ENCODE measurements at regions not wholly inside any gene's neighbourhood (a gene's known extent, or its start where the extent isn't known, plus 50 kb on each side); places are given as distances from the start of the nearest gene placed in this dataset.
"Not testable (repeated sequence)": the region's sequence is repeated elsewhere in the genome, so short reads cannot be mapped to it uniquely, and the experiment has no call there.

DNA sequence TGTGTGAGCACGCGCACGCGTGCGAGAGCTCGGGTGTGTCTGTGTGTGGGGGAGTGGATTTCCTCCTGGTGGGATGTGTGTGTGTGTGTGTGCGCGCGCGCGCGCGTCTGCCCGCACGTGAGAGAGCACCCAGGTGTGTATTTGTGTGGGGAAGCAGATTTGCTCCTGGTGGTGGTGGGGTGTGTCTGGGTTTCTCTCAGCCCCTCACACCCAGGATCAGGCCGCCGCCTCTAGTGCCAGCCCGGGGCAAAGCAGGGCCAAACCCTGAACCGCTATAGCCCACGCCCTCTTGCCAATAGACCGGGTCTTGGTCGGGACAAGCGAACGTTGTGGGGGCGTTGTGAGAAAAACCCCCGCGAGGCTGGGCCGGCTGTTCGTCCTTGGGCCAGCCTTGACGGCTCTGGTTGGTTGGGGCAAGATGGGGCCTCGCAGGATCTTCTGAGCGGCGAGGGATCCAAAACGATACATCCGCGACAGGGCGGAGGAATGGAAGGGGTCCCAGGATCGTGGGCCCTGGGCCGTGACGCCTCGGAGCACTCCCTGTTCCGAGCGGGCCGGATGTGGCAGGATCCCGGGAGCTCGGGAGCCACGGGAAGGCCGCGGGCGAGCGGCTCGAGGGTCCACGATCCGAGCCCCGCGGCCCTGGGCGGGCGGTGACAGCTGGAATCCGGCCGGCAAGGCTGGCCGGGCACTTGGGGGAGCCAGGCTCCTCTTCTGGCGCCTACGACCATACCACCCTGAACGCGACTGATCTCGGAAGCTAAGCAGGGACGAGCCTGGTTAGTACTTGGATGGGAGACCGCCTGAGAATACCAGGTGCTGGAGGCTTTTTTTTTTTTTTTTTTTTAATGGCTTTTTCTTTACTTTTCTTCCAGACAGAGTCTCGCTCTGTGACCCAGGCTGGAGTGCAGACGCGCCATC lies 68.2 kb downstream of the RNF187 start:
- RAD21 ChIA-PET (ENCODE audit: low non-redundant PET in 1 of 2, low total read pairs in 2 of 2, uncharacterized antibody in 2 of 2, unreplicated experiment in 2 of 2) = no interaction called here
- intact Hi-C loops (cut with micrococcal nuclease) = no loop called here
- no TSS peak for BruUV-seq (replicated peaks)
- POLR2A ChIA-PET = no interaction called here
- TF ChIP-seq YY1 (IDR thresholded peaks at IDR 0.05; ENCODE audit: extremely low read depth, insufficient replicate concordance, low read depth, low read length) (no peak), SP1 (IDR thresholded peaks at IDR 0.05; ENCODE audit: low read depth) (no peak), POLR2A (IDR thresholded peaks at IDR 0.05; ENCODE audit: borderline replicate concordance, extremely low read depth, insufficient read depth, insufficient read length) (no peak), SRF (IDR thresholded peaks at IDR 0.05; ENCODE audit: low read depth) (no peak)
- Histone ChIP-seq H3K4me3 (replicated peaks in 1 of 2; ENCODE audit: low read depth in 1 of 2, low read length in 2 of 2) (no peak overlapping the region), H3K4me2 (ENCODE audit: low read length) (no peak overlapping the region), H3K36me3 (ENCODE audit: control insufficient read depth in 1 of 2, insufficient read depth in 2 of 2, low read length in 2 of 2) (no peaks in the 10 kb centered on the region), H4K20me1 (ENCODE audit: insufficient read depth) (no peaks in the 10 kb centered on the region), H3K79me2 (ENCODE audit: insufficient read depth, low read length) (no peaks in the 10 kb centered on the region), H3K27me3 (ENCODE audit: insufficient read depth, low read length) (no peaks in the 10 kb centered on the region), H3K9ac (ENCODE audit: low read length) (no peak overlapping the region), H3K9me2 (ENCODE audit: insufficient read depth) (no peaks in the 10 kb centered on the region), H2AFZ (ENCODE audit: low read depth, low read length, poor library complexity, severe bottlenecking) (no peak overlapping the region), H3K9me3 (ENCODE audit: control insufficient read depth in 1 of 2, insufficient read depth in 1 of 2, low read depth in 1 of 2, low read length in 2 of 2) (no peaks in the 10 kb centered on the region), H3K27ac (ENCODE audit: low read depth, low read length) (no peak overlapping the region), H3K4me1 (ENCODE audit: control insufficient read depth in 1 of 2, insufficient read depth in 2 of 2, low read length in 2 of 2) (peaks cover 0 to 14% of the 10 kb centered on the region in 2 experiments; a peak in 2 of 4 replicates)
- CTCF ChIA-PET = no interaction called here
- ATAC-seq (no peak), DNase-seq (ENCODE audit: low read depth, low spot score) (no peak)

DNA sequence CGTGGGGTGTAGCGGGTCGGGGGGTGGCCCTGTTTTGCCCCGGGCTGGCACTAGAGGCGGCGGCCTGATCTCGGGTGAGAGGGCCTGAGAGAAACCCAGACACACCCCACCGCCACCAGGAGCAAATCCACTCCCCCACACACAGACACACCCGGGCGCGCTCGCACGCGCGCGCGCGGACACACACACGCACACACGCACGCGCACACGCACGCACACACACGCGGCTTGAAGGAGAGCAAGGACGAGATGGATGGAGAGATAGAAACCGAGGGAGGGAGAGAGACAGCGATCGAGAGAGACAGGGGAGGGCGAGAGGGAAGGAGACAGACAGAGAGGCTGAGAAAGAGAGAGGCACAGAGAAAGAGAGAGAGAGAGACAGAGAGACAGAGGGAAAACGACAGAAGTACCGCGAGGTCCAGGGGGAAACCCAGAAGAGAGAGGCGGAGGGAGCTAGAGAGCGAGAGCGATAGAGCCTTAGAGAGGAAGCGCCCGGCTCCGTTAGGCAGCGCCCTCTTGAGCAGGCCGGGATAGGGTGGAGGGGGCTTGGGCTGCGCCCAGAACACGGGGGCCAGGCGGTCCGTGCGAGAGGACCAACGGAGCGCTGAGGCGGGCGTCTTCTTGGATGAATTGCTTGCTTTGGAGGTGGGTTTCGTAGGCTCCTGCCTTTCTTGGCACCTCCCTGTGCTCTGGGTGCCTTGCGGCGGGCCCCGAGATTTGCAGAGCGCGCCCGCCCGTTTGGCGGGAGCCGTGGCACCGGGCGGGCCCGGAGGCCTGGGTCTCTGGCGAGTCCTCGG lies 69.7 kb downstream of the RNF187 start:
- CTCF ChIA-PET; POLR2A ChIA-PET; intact Hi-C loops (cut with micrococcal nuclease); H3K9me3 ChIP-seq (ENCODE audit: control insufficient read depth in 1 of 2, insufficient read depth in 1 of 2, low read depth in 1 of 2, low read length in 2 of 2); H3K9me2 ChIP-seq (ENCODE audit: insufficient read depth); H4K20me1 ChIP-seq (ENCODE audit: insufficient read depth); RAD21 ChIA-PET (ENCODE audit: low non-redundant PET in 1 of 2, low total read pairs in 2 of 2, uncharacterized antibody in 2 of 2, unreplicated experiment in 2 of 2); H3K4me3 ChIP-seq (replicated peaks in 1 of 2; ENCODE audit: low read depth in 1 of 2, low read length in 2 of 2); H3K4me2 ChIP-seq (ENCODE audit: low read length); H3K27me3 ChIP-seq (ENCODE audit: insufficient read depth, low read length); H3K9ac ChIP-seq (ENCODE audit: low read length); DNase-seq (ENCODE audit: low read depth, low spot score); H3K36me3 ChIP-seq (ENCODE audit: control insufficient read depth in 1 of 2, insufficient read depth in 2 of 2, low read length in 2 of 2); H2AFZ ChIP-seq (ENCODE audit: low read depth, low read length, poor library complexity, severe bottlenecking); BruUV-seq (replicated peaks); ATAC-seq; H3K79me2 ChIP-seq (ENCODE audit: insufficient read depth, low read length); H3K27ac ChIP-seq (ENCODE audit: low read depth, low read length): not testable (repeated sequence)
- peaks cover 0 to 14% of the 10 kb centered on the region in 2 experiments; a peak in 2 of 4 replicates for H3K4me1 ChIP-seq (ENCODE audit: control insufficient read depth in 1 of 2, insufficient read depth in 2 of 2, low read length in 2 of 2)
